Osteoblast (primary cell): ENCODE measurements at regions not wholly inside any gene's neighbourhood (a gene's known extent, or its start where the extent isn't known, plus 50 kb on each side); places are given as distances from the start of the nearest gene placed in this dataset.

Source experiments
- DNase-seq: peaks from one replicate; pipeline ENCODE4 v3.0.0; 2011; ENCODE audit warnings: low spot score, mixed read lengths; ENCODE audit not compliant: insufficient read length; ENCODE audit errors: missing footprints
- H2AFZ ChIP-seq: 2 replicates; pipeline ENCODE4 v1.6.0; 2011; ENCODE audit warnings: mild to moderate bottlenecking, low read length
- H3K27ac ChIP-seq: 2 replicates; pipeline ENCODE4 v1.5.1; 2011; ENCODE audit warnings: mild to moderate bottlenecking, low read depth, low read length, moderate library complexity
- H3K27me3 ChIP-seq: 2 replicates; pipeline ENCODE4 v1.6.0; 2012; ENCODE audit warnings: mild to moderate bottlenecking, control low read depth, inconsistent platforms, low read length, moderate library complexity; ENCODE audit not compliant: insufficient read depth
- H3K36me3 ChIP-seq: 2 replicates; pipeline ENCODE4 v1.5.1; 2011; ENCODE audit warnings: mild to moderate bottlenecking, low read length, control low read depth, moderate library complexity; ENCODE audit not compliant: insufficient read depth
- H3K4me1 ChIP-seq: 2 replicates; pipeline ENCODE4 v1.5.1; 2011; ENCODE audit warnings: mild to moderate bottlenecking, low read length, control low read depth, moderate library complexity; ENCODE audit not compliant: insufficient read depth
- H3K4me2 ChIP-seq: 2 replicates; pipeline ENCODE4 v1.6.0; 2011; ENCODE audit warnings: mild to moderate bottlenecking, low read length; ENCODE audit not compliant: insufficient read depth
- H3K4me3 ChIP-seq: fragments of 200-600 bp; sonication (generic); 3 replicates; pipeline ENCODE4 v1.5.1; 2012; ENCODE audit warnings: mild to moderate bottlenecking, low read length, inconsistent platforms; ENCODE audit not compliant: insufficient read depth
- H3K79me2 ChIP-seq: 2 replicates; pipeline ENCODE4 v1.6.0; 2012; ENCODE audit warnings: mild to moderate bottlenecking, low read length, control low read depth, inconsistent platforms; ENCODE audit not compliant: insufficient read depth
- H3K9me3 ChIP-seq: 2 replicates; pipeline ENCODE4 v1.5.1; 2011; ENCODE audit warnings: low read depth, low read length, control low read depth
- H4K20me1 ChIP-seq: 2 replicates; pipeline ENCODE4 v1.6.0; 2012; ENCODE audit warnings: mild to moderate bottlenecking, low read length, control low read depth; ENCODE audit not compliant: insufficient read depth
- TF ChIP-seq, protein P1 (sequence below): IDR thresholded peaks from 2 replicates; pipeline ENCODE4 v1.5.1; 2011; ENCODE audit warnings: mild to moderate bottlenecking, low read depth, low read length, moderate library complexity; ENCODE audit errors: extremely low read depth

DNA sequence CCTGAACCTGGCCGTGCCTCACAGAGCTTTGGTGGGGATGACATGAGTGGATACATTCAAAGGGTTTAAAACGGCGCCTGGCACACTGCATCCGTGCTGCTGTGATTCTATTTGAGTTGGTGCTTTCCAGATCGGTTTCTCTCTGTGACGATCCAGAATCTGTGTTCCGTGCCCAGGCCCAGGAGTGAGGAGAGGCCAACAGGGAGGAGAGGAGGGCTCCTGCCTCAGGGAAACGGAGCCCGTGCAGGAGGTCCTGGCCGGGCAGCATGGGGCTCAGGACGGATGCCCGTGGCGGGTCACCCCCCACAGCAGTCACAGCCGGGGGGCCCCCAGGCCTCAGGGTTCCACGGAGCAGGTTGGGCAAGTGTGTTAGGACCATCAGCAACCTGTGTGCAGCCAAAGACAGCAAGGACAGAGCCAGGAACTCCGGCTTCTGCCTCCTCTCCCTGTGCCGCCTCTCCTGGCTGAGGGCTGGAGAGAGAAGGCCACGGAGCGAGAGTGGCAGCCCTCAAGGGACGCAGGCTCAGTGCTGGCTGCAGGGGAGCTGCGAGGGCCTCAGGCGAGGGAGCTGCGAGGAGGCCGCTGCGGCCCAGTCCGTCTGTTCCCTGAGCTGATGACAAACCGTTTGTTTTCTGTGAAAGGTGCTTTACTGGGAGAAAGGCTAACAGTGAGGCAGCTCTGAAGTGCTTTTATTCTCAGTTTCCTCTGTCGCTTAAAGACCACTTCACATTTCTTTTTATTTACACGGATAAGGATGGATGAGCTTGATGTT lies 99.3 kb downstream of the METRNL start:
- H3K36me3 ChIP-seq: no peaks in the 10 kb centered on the region
- no peak overlapping the region for H3K4me2 ChIP-seq
- no peak overlapping the region for H3K4me3 ChIP-seq
- H4K20me1 ChIP-seq: no peaks in the 10 kb centered on the region
- TF ChIP-seq, protein P1, sequence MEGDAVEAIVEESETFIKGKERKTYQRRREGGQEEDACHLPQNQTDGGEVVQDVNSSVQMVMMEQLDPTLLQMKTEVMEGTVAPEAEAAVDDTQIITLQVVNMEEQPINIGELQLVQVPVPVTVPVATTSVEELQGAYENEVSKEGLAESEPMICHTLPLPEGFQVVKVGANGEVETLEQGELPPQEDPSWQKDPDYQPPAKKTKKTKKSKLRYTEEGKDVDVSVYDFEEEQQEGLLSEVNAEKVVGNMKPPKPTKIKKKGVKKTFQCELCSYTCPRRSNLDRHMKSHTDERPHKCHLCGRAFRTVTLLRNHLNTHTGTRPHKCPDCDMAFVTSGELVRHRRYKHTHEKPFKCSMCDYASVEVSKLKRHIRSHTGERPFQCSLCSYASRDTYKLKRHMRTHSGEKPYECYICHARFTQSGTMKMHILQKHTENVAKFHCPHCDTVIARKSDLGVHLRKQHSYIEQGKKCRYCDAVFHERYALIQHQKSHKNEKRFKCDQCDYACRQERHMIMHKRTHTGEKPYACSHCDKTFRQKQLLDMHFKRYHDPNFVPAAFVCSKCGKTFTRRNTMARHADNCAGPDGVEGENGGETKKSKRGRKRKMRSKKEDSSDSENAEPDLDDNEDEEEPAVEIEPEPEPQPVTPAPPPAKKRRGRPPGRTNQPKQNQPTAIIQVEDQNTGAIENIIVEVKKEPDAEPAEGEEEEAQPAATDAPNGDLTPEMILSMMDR: no peak
- H3K27me3 ChIP-seq: no peaks in the 10 kb centered on the region
- DNase-seq: peak; percentile 49
- H3K27ac ChIP-seq: no peak overlapping the region
- peaks cover 4% of the 10 kb centered on the region for H3K4me1 ChIP-seq
- H3K9me3 ChIP-seq: no peaks in the 10 kb centered on the region
- H2AFZ ChIP-seq: no peak overlapping the region
- H3K79me2 ChIP-seq: no peaks in the 10 kb centered on the region

DNA sequence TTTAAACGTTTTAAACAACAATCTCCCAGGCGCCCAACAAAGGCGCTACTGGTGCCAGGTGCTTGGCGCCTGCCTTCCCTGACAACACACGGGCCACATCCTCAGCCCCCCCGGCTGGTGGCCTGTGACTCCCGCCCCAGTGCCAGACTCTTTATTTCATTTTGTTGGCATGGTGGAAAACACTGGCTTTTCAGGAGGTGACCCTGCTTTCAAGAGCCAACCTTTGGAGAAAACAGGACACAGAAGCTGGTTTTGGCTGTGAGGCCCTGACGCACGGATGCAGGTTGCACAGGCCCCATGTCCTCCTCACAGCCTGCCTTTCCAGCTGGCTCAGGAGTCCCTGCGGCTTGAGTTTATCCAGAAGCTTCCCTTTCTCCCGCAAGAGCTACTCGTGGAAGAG lies 100.0 kb downstream of the METRNL start:
- no peaks in the 10 kb centered on the region for H3K9me3 ChIP-seq
- H3K4me2 ChIP-seq: no peak overlapping the region
- H3K79me2 ChIP-seq: no peaks in the 10 kb centered on the region
- H3K27me3 ChIP-seq: no peaks in the 10 kb centered on the region
- H3K4me1 ChIP-seq: peaks cover 4% of the 10 kb centered on the region
- DNase-seq: peak; percentile 67
- no peaks in the 10 kb centered on the region for H3K36me3 ChIP-seq
- H2AFZ ChIP-seq: no peak overlapping the region
- no peak overlapping the region for H3K27ac ChIP-seq
- TF ChIP-seq, protein P1: no peak
- H4K20me1 ChIP-seq: no peaks in the 10 kb centered on the region
- H3K4me3 ChIP-seq: no peak overlapping the region

DNA sequence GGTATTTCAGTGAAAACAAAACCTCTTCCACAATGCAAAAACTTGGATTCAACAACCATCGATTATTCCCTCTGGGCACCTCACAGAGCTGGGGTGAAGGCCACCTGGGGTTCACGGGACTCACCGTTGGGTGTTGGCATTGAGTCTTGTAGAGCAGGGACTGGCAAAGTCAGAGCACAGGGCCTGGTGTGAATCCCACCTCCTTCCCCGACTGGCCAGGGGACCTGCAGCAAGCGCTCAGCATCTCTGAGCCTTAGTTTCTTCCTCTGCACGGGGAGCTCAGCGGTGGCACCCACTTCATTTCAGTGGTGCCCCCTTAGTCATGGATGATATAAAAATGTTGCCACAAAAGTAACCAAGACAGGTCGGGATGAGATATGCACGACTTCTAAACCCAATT lies 100.4 kb downstream of the METRNL start:
- Histone ChIP-seq H3K4me2 (no peak overlapping the region), H3K27ac (no peak overlapping the region), H3K4me3 (no peak overlapping the region), H3K9me3 (no peaks in the 10 kb centered on the region), H4K20me1 (no peaks in the 10 kb centered on the region), H2AFZ (no peak overlapping the region), H3K79me2 (no peaks in the 10 kb centered on the region), H3K4me1 (peaks cover under 1% of the 10 kb centered on the region), H3K27me3 (no peaks in the 10 kb centered on the region), H3K36me3 (no peaks in the 10 kb centered on the region)
- TF ChIP-seq, protein P1: no peak
- peak; percentile 54 for DNase-seq

DNA sequence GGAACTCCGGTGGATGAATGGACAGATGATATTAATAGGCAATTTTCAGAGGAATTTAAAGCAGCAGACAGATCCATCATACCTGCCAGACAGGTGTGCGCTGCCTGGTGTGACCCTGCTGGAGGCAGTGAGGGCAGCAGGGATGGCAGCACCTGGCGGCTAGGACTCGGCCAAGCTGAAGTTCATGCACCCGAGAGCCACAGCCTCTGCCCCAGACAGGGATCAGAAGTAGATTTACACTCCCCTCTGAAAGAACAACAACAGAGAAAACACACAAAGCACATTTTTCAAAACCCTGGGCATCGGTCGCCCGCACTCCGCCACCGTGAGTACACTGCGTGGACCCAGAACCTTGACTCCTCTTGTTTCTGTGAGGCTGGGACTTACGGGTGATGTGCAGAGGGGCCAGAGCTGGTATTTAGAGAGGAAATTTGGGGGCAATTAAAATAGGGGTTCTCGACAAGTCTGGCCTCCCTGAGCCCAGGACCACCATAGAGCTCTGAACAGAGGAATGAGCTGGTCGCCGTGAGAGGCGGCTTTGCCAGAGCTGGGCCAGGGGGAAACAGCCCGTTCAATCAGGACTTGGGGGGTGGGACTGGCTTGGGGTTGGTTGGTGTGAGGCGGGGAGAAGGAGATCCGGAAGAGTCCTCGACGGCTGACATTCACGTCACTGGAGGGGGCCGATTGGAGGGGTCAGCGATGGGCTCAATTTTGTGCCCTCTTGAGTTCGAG lies 101.0 kb downstream of the METRNL start:
- Histone ChIP-seq H2AFZ (no peak overlapping the region), H3K4me2 (no peak overlapping the region), H4K20me1 (no peaks in the 10 kb centered on the region), H3K36me3 (no peaks in the 10 kb centered on the region), H3K9me3 (no peaks in the 10 kb centered on the region), H3K4me3 (no peak overlapping the region), H3K79me2 (no peaks in the 10 kb centered on the region), H3K27ac (no peak overlapping the region), H3K4me1 (no peaks in the 10 kb centered on the region), H3K27me3 (no peaks in the 10 kb centered on the region)
- DNase-seq: peak; percentile 48
- TF ChIP-seq, protein P1: no peak
